Activated naive CD8-positive, alpha-beta T cell treated with anti-CD3 and anti-CD28 coated beads, Interleukin-2, amount 10 ng/mL, durations not matched to agents 7 days and 5 days (primary cell): ENCODE measurements at regions not wholly inside any gene's neighbourhood (a gene's known extent, or its start where the extent isn't known, plus 50 kb on each side); places are given as distances from the start of the nearest gene placed in this dataset.

Experiments used
- ATAC-seq: fragments of 150-1000 bp; cut with Tn5 transposase; one replicate; pipeline ENCODE4 v1.10.0; 2021; ENCODE audit warnings: low read depth, moderate library complexity
- POLR2A ChIA-PET: fragments of 350-600 bp; sonication (Branson Sonifier 250); formaldehyde crosslinking; loops from one replicate; lab custom pipeline; 2021; ENCODE audit warnings: antibody characterized with exemption; lab: Charles Lee
- DNase-seq: peaks from one replicate; pipeline ENCODE4 v3.0.0; 2021
- H3K27ac Mint-ChIP-seq: one replicate; pipeline ENCODE4 v1.8.0; 2022; ENCODE audit warnings: mild to moderate bottlenecking, mixed read lengths
- H3K27me3 Mint-ChIP-seq: one replicate; pipeline ENCODE4 v1.8.0; 2022; ENCODE audit warnings: mild to moderate bottlenecking, moderate library complexity, mixed read lengths
- H3K36me3 Mint-ChIP-seq: one replicate; pipeline ENCODE4 v1.8.0; 2021; ENCODE audit warnings: mild to moderate bottlenecking, mixed read lengths
- H3K4me1 Mint-ChIP-seq: one replicate; pipeline ENCODE4 v1.8.0; 2021; ENCODE audit warnings: mixed read lengths
- H3K4me3 Mint-ChIP-seq: one replicate; pipeline ENCODE4 v1.8.0; 2022; ENCODE audit warnings: mild to moderate bottlenecking, moderate library complexity, mixed read lengths
- H3K9me3 Mint-ChIP-seq: one replicate; pipeline ENCODE4 v1.8.0; 2021; ENCODE audit warnings: mixed read lengths

DNA sequence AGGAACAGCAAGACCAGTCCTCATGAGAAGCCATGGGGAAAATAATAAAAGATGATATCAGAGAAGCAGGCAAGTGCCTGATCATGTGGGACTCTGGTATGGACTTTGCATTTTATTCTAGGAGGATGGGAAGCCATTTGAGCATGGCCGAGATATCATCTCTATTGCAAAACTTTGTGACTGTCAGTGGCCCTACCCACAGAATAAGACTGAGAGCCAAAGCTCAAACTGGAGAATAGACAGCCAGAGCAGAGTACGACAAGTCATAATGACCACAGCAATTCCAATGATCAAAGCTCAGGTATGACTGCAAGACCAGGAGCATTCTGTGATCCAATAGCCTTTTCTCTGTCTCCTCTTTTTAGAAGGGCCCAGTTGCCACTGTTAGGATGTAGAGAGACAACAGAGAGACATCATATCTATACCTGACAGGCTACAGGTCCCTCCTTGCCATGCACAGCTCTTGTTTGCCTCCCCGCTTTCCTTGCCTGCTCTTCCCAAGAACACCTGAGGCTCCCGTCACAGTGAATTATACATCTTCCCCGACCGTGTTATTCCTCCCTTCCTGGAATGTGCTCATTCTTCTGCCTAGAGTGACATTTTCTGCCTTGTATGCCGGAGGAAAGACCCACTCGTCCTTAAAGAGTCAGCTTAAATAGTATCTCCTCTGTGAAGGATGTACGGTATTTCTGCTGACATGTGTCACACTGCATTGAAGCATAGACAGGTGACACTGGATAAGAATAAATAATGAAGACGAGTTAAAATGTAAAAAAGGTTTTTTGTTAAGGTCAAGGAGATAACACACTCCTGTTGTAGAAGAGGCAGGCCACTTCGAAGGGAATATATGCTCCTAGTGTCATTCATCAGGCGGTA is 248.7 kb upstream of the MAP3K1 start:
- no peaks in the 10 kb centered on the region for H3K9me3 Mint-ChIP-seq
- no peak overlapping the region for H3K4me3 Mint-ChIP-seq
- H3K27me3 Mint-ChIP-seq, result no peaks in the 10 kb centered on the region
- POLR2A ChIA-PET, result no interaction called here
- H3K36me3 Mint-ChIP-seq, result no peaks in the 10 kb centered on the region
- ATAC-seq, result no peak
- DNase-seq, result no peak
- no peak overlapping the region for H3K27ac Mint-ChIP-seq
- peaks cover 7% of the 10 kb centered on the region for H3K4me1 Mint-ChIP-seq

DNA sequence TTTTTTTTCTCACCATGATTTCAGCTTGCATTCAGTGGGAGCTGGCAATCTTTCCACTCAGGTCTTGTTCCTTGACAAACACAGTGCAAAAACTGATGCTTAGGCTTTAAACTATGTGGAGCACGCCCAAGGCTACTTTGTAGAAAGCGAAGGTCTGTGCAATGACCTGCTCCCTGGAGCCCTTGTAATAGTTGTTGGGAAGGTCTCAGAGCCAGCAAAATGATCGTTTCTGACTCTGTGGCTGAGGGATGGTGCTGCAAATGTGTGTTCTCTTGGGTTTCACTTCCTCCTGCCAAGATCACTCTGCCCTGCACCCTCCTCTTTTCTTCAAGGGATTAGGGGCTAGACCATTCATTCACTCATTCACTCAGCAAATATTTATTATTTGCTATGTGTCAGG is 249.7 kb upstream of the MAP3K1 start:
- POLR2A ChIA-PET, result no interaction called here
- Mint-ChIP-seq H3K27me3 (no peaks in the 10 kb centered on the region), H3K9me3 (no peaks in the 10 kb centered on the region)

DNA sequence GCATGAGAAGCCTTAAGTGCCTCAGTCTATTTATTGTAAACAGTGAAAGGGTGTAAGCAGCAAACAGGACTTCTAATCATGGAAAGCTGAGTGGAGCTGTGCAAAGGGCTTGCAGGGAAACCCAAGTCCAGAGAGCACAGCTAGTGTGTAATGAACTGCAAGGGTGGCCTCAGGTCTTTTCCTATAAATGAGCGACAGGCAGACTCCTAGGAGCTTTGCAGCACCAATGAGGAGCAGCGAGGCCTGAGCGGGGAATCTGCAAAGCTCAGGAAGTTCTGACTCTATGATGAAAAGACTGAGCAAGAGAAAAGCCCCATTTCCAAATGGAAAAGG is 250.1 kb upstream of the MAP3K1 start:
- POLR2A ChIA-PET, result no interaction called here
- DNase-seq (no peak), ATAC-seq (no peak)
- Mint-ChIP-seq H3K4me3 (no peak overlapping the region), H3K4me1 (peaks cover 7% of the 10 kb centered on the region), H3K36me3 (no peaks in the 10 kb centered on the region), H3K9me3 (no peaks in the 10 kb centered on the region), H3K27ac (no peak overlapping the region), H3K27me3 (no peaks in the 10 kb centered on the region)

More for the DNA sequence above, 249.7 kb upstream of the MAP3K1 start:
- ATAC-seq (no peak), DNase-seq (no peak)
- Mint-ChIP-seq H3K27ac (no peak overlapping the region), H3K36me3 (no peaks in the 10 kb centered on the region), H3K4me1 (peaks cover 7% of the 10 kb centered on the region), H3K4me3 (no peak overlapping the region)

DNA sequence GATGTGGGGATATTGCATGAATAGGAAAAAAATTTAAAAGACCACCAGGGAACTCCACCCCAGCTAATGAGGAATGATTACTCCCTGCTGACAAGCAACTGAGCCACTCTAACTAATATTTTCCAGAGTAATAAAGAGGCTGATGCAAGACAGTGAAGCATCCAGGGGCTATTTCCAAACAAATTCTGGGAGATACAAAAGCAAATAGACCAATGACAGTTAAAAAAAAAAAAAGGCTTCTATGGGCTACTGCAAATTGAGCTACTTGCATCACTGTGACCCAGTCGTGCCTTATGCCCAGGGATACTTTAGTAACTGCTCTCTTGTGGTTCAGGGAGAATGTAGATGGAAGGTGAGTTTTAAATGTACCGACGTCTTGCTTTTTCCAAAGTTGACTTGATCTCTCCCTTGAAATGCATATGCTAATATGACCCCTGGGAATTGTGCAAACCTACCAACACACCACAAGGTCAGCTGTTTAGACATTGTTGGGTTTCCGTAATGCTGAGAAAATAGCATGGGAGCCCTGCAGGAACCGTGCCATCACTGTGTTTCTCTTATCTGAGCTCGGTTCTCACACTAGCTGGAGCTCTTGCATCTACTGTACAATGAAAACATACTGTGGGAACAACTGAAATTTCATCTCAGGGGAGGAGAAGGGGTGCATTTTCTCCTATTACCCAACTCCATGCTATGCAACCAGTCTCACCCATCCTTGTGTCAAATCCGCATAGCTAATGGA is 250.6 kb upstream of the MAP3K1 start:
- Mint-ChIP-seq H3K9me3 (no peaks in the 10 kb centered on the region), H3K27me3 (no peaks in the 10 kb centered on the region), H3K4me1 (peaks cover 7% of the 10 kb centered on the region), H3K4me3 (no peak overlapping the region), H3K36me3 (no peaks in the 10 kb centered on the region), H3K27ac (no peak overlapping the region)
- POLR2A ChIA-PET, result no interaction called here
- DNase-seq (no peak), ATAC-seq (no peak)

DNA sequence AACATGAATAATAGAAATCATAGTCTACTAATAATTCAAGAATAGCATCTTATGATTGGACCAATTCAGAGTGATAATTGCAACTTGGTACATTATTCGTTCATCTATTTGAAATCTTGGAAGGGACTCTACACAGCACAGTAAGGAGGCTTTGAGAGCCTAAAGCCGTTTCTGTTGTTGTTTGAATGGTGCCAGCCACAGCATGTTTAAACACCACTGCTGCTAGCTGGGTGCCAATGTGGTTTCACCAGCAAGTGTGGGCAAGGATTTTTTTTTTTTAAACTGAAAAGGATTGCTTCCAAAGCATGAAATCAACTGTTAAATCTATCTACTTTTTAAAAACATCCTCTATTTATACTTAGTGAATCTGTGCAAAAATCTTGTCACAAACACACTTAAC is 253.9 kb upstream of the MAP3K1 start:
- no peaks in the 10 kb centered on the region for H3K9me3 Mint-ChIP-seq
- DNase-seq (no peak), ATAC-seq (no peak)
- no peak overlapping the region for H3K4me3 Mint-ChIP-seq
- peaks cover 2% of the 10 kb centered on the region for H3K27me3 Mint-ChIP-seq
- no peak overlapping the region for H3K27ac Mint-ChIP-seq
- peaks cover 7% of the 10 kb centered on the region for H3K4me1 Mint-ChIP-seq
- H3K36me3 Mint-ChIP-seq, result no peaks in the 10 kb centered on the region
- POLR2A ChIA-PET, result no interaction called here

DNA sequence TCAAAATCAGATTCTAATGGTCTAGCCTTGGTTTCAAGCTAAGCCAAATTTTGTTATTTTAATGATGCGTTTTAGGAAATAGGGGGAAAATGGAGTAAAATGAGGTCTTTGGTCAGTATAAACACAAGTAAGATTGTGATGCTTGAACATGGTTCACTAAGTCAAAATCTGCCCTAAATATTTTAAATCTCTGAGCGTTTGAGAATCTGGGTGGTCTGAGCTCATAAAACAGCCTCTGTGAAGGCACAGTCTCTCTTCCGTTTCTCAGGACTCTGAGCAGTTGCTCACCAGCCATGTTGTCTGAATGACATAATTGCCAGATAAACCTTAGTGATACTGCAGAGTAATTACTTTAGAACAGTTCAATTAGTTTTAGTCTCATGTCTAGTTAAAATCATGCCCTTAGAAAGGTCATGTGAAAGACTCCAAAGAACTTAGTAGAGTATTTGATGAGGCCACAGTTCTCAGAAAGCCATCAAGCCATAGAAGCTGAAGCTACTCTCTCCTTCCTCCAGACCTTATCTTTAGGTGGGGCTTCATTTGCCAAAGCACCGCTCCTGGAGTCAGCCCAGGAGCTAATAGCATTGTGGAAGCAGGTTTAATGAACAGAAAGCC is 257.1 kb upstream of the MAP3K1 start:
- Mint-ChIP-seq H3K27me3 (peaks cover 3% of the 10 kb centered on the region), H3K27ac (no peak overlapping the region), H3K4me1 (no peaks in the 10 kb centered on the region), H3K9me3 (no peaks in the 10 kb centered on the region), H3K36me3 (no peaks in the 10 kb centered on the region), H3K4me3 (no peak overlapping the region)
- DNase-seq, result no peak
- POLR2A ChIA-PET, result no interaction called here
- no peak for ATAC-seq

DNA sequence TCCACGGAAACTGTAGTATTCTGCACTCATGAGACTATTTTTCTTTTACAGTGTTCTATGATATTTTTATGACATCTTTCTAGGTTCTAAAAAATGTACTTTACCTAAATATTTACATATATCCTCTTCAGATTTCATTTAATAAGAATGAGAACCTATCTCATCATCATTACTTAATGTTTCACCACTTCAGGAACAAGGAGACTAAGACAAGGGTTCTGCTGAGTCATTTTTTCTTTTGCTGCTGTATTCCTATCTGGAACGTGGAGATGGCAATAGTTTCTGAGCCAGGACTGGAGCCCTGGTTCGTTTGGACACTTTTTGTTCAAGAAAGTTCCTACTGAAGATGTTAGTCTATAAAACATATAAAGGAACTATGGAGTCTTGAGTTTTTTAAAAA is 258.2 kb upstream of the MAP3K1 start:
- Mint-ChIP-seq H3K9me3 (no peaks in the 10 kb centered on the region), H3K36me3 (no peaks in the 10 kb centered on the region), H3K27ac (no peak overlapping the region), H3K4me1 (no peaks in the 10 kb centered on the region), H3K27me3 (peaks cover 3% of the 10 kb centered on the region), H3K4me3 (no peak overlapping the region)
- ATAC-seq, result no peak
- POLR2A ChIA-PET, result no interaction called here
- no peak for DNase-seq

DNA sequence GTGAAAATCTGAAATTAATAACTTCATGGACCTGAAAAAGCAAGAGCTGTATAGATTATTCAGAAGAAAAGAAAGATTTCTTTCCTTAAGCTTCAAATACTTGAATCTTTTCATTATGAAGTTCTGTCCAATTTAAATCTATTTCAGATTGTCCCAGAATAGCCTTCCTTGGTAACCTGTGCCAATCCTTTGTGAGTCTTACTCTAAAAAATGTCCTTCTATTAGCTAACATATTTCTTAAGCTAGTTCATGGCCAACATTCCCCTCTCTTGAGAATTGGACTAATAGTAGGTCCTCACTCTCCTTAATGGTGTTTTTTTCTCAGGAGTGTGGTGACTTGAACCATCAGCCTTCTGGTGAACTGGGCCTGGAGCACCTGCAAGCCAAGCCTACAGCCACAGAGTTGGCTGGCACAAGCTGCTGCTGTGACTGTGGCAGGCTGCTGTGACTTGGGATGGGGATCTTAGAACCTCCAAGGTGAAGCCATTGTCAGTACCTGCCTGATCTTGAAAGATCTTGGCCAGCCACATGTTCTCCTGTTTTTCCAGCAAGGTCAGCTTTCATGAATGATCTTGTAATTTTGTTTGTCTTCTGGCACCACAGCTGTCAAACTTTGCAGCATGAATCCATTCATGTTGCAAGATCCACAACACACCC is 262.6 kb upstream of the MAP3K1 start:
- POLR2A ChIA-PET, result no interaction called here
- H3K9me3 Mint-ChIP-seq, result no peaks in the 10 kb centered on the region
- no peaks in the 10 kb centered on the region for H3K36me3 Mint-ChIP-seq

DNA sequence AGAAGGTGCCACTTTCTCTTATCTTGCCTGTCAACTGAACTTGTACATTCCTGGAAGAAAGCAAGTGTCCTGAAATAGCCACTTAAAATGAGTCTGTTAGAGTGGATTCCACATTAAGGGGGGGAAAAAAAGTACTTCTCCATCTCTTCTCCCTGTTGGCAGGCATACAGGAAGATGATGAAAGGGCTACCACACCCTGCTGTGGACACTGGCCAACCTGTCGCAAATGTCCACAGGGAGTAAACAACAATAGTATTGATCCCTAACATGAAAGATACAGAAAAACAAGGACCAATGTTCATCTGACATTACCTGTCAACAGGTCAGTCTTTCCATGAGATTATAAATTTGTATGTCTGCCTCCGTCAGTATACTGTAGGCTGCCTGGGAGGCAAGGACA is 265.1 kb upstream of the MAP3K1 start:
- DNase-seq (no peak), ATAC-seq (no peak)
- H3K9me3 Mint-ChIP-seq, result no peaks in the 10 kb centered on the region
- H3K27ac Mint-ChIP-seq, result no peak overlapping the region
- H3K4me3 Mint-ChIP-seq, result no peak overlapping the region
- peaks cover 2% of the 10 kb centered on the region for H3K4me1 Mint-ChIP-seq
- POLR2A ChIA-PET, result no interaction called here
- H3K36me3 Mint-ChIP-seq, result no peaks in the 10 kb centered on the region
- H3K27me3 Mint-ChIP-seq, result no peaks in the 10 kb centered on the region

More for the DNA sequence above, 262.6 kb upstream of the MAP3K1 start:
- no peak for ATAC-seq
- DNase-seq, result no peak
- H3K4me3 Mint-ChIP-seq, result no peak overlapping the region
- no peak overlapping the region for H3K27ac Mint-ChIP-seq
- peaks cover 2% of the 10 kb centered on the region for H3K4me1 Mint-ChIP-seq
- peaks cover 3% of the 10 kb centered on the region for H3K27me3 Mint-ChIP-seq

DNA sequence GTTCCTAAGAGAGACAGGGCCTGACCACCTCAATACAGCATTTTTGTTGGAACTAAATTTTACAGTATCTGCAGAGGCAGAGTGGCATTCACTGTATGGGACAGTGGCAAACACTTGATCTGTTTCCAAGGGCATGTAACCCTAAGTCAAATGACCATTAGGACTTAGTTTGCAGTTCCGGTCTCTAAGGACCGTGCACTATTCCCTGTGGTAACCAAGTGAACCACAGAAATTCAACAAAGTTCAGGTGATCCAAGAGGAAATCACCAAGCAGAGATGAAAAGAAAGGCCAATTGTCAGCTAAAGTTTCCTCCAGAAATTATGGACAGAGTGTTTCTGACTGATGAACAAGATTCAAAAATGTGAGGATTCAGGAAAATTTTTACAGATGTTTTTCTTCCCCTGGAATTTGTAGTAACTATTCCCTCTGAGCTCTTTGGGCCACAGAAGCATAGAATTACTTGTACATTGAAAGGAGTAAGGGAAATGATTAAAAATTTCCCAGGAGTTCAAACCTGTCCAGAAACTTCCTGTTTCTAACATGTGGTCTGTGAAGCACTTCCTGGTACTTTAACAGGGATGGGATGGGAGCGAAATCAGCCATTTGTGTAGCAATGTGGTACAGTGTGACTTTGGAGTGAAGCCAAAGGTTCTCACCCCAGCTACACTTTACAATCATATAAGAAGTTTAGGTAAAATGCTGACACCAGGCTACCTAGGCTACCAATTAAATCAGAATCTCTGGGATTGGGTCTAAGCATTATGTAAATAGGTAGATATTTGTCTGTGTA is 266.1 kb upstream of the MAP3K1 start:
- no peak for ATAC-seq
- no peak for DNase-seq
- Mint-ChIP-seq H3K4me1 (peaks cover 2% of the 10 kb centered on the region), H3K27ac (no peak overlapping the region), H3K27me3 (no peaks in the 10 kb centered on the region), H3K36me3 (no peaks in the 10 kb centered on the region), H3K4me3 (no peak overlapping the region), H3K9me3 (no peaks in the 10 kb centered on the region)
- POLR2A ChIA-PET, result no interaction called here

DNA sequence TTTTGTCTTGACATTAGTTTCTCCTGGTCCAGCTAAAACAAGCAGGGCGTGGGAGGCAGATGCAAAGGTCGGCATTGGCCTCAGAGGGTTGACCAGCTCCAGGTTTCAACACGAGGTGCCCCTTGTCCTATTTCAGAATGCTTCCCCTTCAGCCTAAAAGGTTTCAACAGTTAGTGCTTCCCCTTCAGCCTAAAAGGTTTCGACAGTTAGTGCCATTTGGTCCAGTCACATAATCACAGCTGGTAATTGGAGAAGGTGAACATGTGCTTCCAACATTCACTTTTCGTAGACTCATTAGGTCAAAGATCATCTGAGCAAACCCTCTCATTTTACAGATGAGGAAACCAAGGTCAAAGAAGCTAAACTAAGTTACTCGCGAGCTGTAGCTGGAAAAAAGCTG is 270.3 kb upstream of the MAP3K1 start:
- H3K9me3 Mint-ChIP-seq, result no peaks in the 10 kb centered on the region
- H3K4me3 Mint-ChIP-seq, result no peak overlapping the region
- peaks cover 2% of the 10 kb centered on the region for H3K27me3 Mint-ChIP-seq
- ATAC-seq (no peak), DNase-seq (no peak)
- H3K36me3 Mint-ChIP-seq, result no peaks in the 10 kb centered on the region
- POLR2A ChIA-PET, result no interaction called here
- no peak overlapping the region for H3K27ac Mint-ChIP-seq
- H3K4me1 Mint-ChIP-seq, result peaks cover 2% of the 10 kb centered on the region

DNA sequence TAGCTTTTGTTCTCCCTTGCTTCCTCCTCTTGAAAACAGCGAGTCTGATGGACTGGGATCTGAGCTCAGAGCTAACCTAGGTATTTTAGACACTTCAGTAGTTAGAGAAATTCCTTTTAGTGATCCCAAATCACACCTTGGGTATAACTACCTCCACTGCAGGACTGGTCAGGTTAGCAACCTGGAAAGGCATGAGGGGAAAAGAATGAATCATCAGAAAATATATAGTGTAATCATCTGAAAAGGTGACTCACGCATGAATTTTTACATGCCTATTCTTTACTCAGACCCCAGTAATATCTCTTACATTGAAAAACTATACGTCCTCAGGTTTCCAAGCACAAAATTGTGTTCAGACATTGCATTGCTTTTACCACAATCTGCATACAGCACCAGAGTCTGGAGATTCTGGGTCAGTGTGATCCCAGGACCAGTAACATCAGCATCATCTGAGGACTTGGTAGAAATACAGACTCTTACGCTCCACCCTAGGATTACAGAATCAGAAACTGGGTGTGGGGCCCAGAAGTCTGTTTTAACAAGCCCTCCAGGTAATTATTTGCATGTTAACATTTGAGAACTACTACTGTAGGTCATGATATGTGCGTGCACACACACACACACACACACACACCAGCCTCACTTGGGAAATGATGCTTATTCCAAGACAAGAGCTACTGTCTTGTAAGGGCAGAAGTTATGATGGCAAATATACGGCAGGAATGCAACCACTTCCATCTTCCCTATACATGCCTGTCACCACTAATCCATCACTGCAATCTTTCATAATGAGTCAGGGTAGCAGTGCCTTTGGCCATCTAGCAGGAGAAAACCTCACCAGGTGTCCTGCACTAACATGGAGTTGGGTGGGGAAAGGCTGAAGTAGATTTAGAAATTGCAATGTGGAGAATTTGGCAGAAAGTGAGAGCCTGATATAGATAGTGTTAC is 271.6 kb upstream of the MAP3K1 start:
- ATAC-seq, result no peak
- POLR2A ChIA-PET, result no interaction called here
- DNase-seq, result no peak
- Mint-ChIP-seq H3K4me3 (no peak overlapping the region), H3K27me3 (peaks cover 2% of the 10 kb centered on the region), H3K4me1 (no peaks in the 10 kb centered on the region), H3K36me3 (no peaks in the 10 kb centered on the region), H3K9me3 (peaks cover 2% of the 10 kb centered on the region), H3K27ac (no peak overlapping the region)
